Heart right ventricle (tissue), 16 donors: ENCODE measurements at regions not wholly inside any gene's neighbourhood (a gene's known extent, or its start where the extent isn't known, plus 50 kb on each side); places are given as distances from the start of the nearest gene placed in this dataset.

Experiments
- ATAC-seq, 8 donors: fragments of 200-7000 bp; cut with Tn5 transposase; one replicate each; pipeline ENCODE4 v1.9.1; 2020; ENCODE audit warnings: mild to moderate bottlenecking in 8 of 8, moderate library complexity in 8 of 8, moderate number of reproducible peaks in 1 of 8
- DNase-seq, 2 donors: peaks; one replicate each; pipeline ENCODE4 v3.0.0-alpha.2; 2020
- H3K27ac ChIP-seq, 10 donors: fragments of 200-600 bp; sonication (generic) in 2 of 10; one replicate each; pipeline versions ENCODE4 v1.5.0 to v1.8.0; 2020 to 2022; ENCODE audit warnings: mild to moderate bottlenecking in 3 of 10
- H3K27me3 ChIP-seq, 7 donors: fragments of 200-600 bp; one replicate each; pipeline ENCODE4 v1.8.0; 2021 to 2022; ENCODE audit warnings: mild to moderate bottlenecking in 2 of 7
- H3K36me3 ChIP-seq, 9 donors: fragments of 200-600 bp; sonication (generic) in 1 of 9; one replicate each; pipeline versions ENCODE4 v1.5.0 to v1.8.0; 2020 to 2022; ENCODE audit warnings: mild to moderate bottlenecking in 2 of 9
- H3K4me1 ChIP-seq, 9 donors: fragments of 200-600 bp; sonication (generic) in 1 of 9; one replicate each; pipeline versions ENCODE4 v1.5.0 to v1.8.0; 2020 to 2022; ENCODE audit warnings: mild to moderate bottlenecking in 4 of 9
- H3K4me3 ChIP-seq, 10 donors: fragments of 200-600 bp; sonication (generic) in 2 of 10; one replicate each; pipeline versions ENCODE4 v1.5.0 to v1.8.0; 2020 to 2022; ENCODE audit warnings: mild to moderate bottlenecking in 7 of 10, moderate library complexity in 2 of 10
- H3K9me3 ChIP-seq, 11 donors: fragments of 200-600 bp in 10 of 11; sonication (generic) in 2 of 11; one replicate each; pipeline versions ENCODE4 v1.5.0 to v1.8.0; 2013 to 2022; ENCODE audit warnings: mild to moderate bottlenecking in 2 of 11, control low read depth in 1 of 11, moderate library complexity in 1 of 11
- WGBS, 2 donors: extraction: QIAGEN DNeasy Blood & Tissue Kit; methylation state at CpG; one replicate each; pipeline ENCODE4 v1.1.7; 2013; ENCODE audit warnings: inconsistent platforms in 1 of 2; 5-methylcytosine and 5-hydroxymethylcytosine counted together
- intact Hi-C, 10 donors: fragments of 100-400 bp; cut with DNase I; formaldehyde crosslinking; loops; one replicate each; pipeline versions ENCODE4 v1.11.1 to v1.14.2; 2022
- TF ChIP-seq, protein P1 (sequence below), 9 donors: fragments of 200-600 bp; sonication (generic) in 2 of 9; IDR thresholded peaks; one replicate each; pipeline versions ENCODE4 v1.5.0 to v1.8.0; 2021 to 2022; ENCODE audit warnings: antibody characterized with exemption in 9 of 9, mild to moderate bottlenecking in 5 of 9, moderate library complexity in 1 of 9
- donor health status: Arrhythmogenic right ventricular cardiomyopathy.
- donor health status: ischemic (EF 13 %, LVEDD 7.1; RV severe dilation, severe dysfunction).
- donor health status: healthy with polysubstance abuse.
- donor health status: DM: no; HTN: yes; CAD: no.
- donor health status: DM: no; HTN: no; CAD: no.
- donor health status: ischemic (EF 25% LVEDD 6.9; RV normal size, moderate dysfunction).
- donor health status: ischemic (EF 25% LVEDD 5.7; RV mildly dilated, moderate dysfunction).
- donor health status: healthy.
- donor health status: DM: yes; HTN: yes; CAD: no.
- donor health status: Ischemic cardiomyopathy.
- donor health status: ischemic (EF 35%, LVEDD 5.7; RV mildly dilated, moderate dysfunction).
- donor health status: nonischemic (EF 11% LVEDD 7.7; RV severe dilation, severe dysfunction).
- donor health status: DM: yes; HTN: yes; CAD: no.
- donor health status: PGD.
- donor health status: ischemic (EF 29% LVEDD 5.4; RV normal size, mild dysfunction).
- donor health status: nonischemic (EF 23%, LVEDD 6.1; RV moderate dilation, normal function).

DNA sequence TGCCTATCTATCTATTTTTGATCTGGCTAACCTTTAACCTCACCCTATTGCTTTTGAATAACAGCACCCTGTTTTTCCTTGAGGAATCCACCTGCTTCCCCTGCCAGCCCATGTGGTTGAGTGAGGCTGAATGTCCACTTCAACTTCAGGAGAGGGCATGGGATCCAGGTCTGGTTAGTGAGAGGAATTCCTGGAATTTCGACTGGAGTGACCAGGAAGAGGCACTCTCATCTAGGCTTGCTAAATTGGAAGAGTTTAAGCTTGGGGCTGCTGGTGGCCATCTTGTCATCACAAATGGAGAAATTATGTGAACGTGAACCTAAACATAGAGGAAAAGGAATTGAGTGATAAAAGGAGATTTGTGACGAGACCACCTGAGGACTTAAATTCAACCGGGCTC lies 322.1 kb downstream of the OSTF1 start:
- WGBS, 2 donors = 77 to 87% methylated on average over 4 of the region's 4 CpGs
- no peaks in the 10 kb centered on the region for H3K9me3 ChIP-seq
- DNase-seq = no peak
- intact Hi-C loops = no loop called here
- H3K4me1 ChIP-seq = no peaks in the 10 kb centered on the region
- no peak for ATAC-seq
- H3K4me3 ChIP-seq = no peak overlapping the region
- no peaks in the 10 kb centered on the region for H3K36me3 ChIP-seq
- no peak overlapping the region for H3K27ac ChIP-seq
- TF ChIP-seq, protein P1, sequence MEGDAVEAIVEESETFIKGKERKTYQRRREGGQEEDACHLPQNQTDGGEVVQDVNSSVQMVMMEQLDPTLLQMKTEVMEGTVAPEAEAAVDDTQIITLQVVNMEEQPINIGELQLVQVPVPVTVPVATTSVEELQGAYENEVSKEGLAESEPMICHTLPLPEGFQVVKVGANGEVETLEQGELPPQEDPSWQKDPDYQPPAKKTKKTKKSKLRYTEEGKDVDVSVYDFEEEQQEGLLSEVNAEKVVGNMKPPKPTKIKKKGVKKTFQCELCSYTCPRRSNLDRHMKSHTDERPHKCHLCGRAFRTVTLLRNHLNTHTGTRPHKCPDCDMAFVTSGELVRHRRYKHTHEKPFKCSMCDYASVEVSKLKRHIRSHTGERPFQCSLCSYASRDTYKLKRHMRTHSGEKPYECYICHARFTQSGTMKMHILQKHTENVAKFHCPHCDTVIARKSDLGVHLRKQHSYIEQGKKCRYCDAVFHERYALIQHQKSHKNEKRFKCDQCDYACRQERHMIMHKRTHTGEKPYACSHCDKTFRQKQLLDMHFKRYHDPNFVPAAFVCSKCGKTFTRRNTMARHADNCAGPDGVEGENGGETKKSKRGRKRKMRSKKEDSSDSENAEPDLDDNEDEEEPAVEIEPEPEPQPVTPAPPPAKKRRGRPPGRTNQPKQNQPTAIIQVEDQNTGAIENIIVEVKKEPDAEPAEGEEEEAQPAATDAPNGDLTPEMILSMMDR (IDR thresholded peaks at IDR 0.05) = no peak
- H3K27me3 ChIP-seq = peaks cover 0 to 4% (median 0%) of the 10 kb centered on the region in 7 donors

DNA sequence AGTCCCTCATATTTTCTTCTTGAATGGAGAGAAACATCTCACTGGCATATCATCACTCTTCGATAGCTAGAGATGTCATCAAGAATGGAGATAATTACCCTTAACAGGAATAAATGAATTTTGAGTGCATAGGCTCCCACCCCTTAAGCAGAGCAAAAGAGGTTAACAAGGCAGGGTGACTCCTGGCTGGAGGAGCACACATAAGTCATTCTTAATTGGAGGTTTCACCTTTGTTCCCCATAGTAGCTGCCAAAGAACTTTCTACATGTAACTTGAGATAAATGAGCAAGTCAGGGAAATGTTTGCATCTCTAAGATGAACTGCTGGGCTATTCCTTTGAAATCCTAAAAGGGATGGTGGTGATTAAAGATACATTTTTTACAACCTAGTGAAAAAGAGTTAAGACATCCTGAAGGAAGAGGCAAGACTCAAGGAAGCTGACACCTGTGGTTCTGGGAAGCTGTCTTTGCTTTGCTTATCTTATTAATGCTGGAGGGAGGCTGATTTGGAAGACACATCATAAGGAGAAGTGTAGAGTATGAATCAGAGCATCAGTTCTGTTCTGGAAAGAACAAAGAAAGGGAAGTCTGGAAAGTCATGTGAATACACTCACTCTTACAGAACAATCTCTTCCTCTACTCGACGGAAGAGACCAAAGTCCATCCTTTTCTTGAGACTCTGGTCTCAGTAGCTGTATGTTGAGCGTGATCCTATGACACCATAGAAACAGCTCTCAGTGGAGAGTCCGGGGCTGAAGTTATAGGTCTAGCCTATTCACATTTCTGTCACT lies 326.3 kb downstream of the OSTF1 start:
- Histone ChIP-seq H3K4me3 (no peak overlapping the region), H3K27ac (no peak overlapping the region), H3K9me3 (no peaks in the 10 kb centered on the region), H3K36me3 (no peaks in the 10 kb centered on the region), H3K27me3 (peaks cover 0 to 4% (median 0%) of the 10 kb centered on the region in 7 donors), H3K4me1 (no peaks in the 10 kb centered on the region)
- DNase-seq (no peak), ATAC-seq (peak in 1 of 8 donors; percentile 37)
- 76 to 79% methylated on average over 5 of the region's 5 CpGs for WGBS, 2 donors
- intact Hi-C loops = no loop called here
- TF ChIP-seq, protein P1 (IDR thresholded peaks at IDR 0.05) = no peak

DNA sequence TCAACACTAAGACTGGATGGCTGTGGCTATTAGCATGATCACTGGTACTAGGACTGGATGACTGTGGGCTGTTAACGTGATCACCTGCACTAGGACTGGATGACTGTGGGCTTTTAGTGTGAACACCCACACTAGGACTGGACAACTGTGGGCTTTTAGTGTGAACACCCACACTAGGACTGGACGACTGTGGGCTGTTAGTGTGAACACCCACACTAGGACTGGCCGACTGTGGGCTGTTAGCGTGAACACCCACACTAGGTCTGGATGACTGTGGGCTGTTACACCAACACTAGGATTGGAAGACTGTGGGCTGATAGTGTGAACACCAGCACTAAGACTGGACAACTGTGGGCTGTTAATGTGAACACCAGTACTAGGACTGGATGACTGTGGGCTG lies 329.2 kb downstream of the OSTF1 start:
- 93 to 99% methylated on average over 4 of the region's 4 CpGs for WGBS, 2 donors
- Histone ChIP-seq H3K4me1 (no peaks in the 10 kb centered on the region), H3K9me3 (no peaks in the 10 kb centered on the region), H3K36me3 (no peaks in the 10 kb centered on the region), H3K27me3 (no peaks in the 10 kb centered on the region), H3K4me3 (no peak overlapping the region), H3K27ac (no peak overlapping the region)
- DNase-seq = no peak
- intact Hi-C loops = no loop called here
- no peak for ATAC-seq
- TF ChIP-seq, protein P1 (IDR thresholded peaks at IDR 0.05) = no peak

DNA sequence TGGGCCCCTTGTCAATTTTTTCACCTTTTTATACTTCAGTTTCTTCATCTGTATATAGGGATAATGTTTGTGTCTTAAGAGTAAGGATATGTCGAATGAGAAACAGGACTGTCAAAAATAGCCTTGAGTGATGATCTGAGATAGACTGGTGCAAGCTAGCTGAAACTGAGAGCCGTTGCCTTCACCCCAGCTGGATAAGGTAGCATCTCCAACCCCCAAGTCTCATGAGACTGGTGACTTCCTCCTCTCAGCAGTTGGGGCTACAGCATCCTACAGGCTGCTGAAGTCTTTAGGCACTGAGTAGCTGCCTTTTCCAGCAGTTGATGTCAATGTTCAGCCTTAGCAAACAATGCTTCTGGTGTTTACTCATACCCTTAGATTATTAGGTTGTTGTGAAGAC lies 330.2 kb downstream of the OSTF1 start:
- intact Hi-C loops = no loop called here
- TF ChIP-seq, protein P1 (IDR thresholded peaks at IDR 0.05) = no peak
- no peaks in the 10 kb centered on the region for H3K27me3 ChIP-seq
- no peaks in the 10 kb centered on the region for H3K9me3 ChIP-seq
- WGBS, 2 donors = 59 to 61% methylated on average over 2 of the region's 2 CpGs
- H3K4me3 ChIP-seq = no peak overlapping the region
- ATAC-seq (peak in 1 of 8 donors; percentile 31), DNase-seq (no peak)
- no peaks in the 10 kb centered on the region for H3K36me3 ChIP-seq
- no peaks in the 10 kb centered on the region for H3K4me1 ChIP-seq
- no peak overlapping the region for H3K27ac ChIP-seq
